Spleen (tissue), 7 donors: ENCODE measurements at regions not wholly inside any gene's neighbourhood (a gene's known extent, or its start where the extent isn't known, plus 50 kb on each side); places are given as distances from the start of the nearest gene placed in this dataset.

Experiments used
- POLR2AphosphoS5 ChIP-seq, 3 donors: sonication (generic); formaldehyde crosslinking; IDR thresholded peaks; one replicate each; pipeline ENCODE4 v1.5.1; 2017; ENCODE audit warnings: antibody characterized with exemption in 3 of 3
- TF ChIP-seq, protein P1 (sequence below), 11 experiments: fragments of 200-600 bp in 7 of 11; fragments of 450-650 bp in 4 of 11; sonication (generic) in 4 of 11; IDR thresholded peaks in 8 of 11; conservative IDR thresholded peaks in 3 of 11; 1 replicate in 7 of 11; 2 replicates in 4 of 11; pipeline versions ENCODE4 v1.4.0 to v1.8.0; 2016 to 2021; ENCODE audit warnings: antibody characterized with exemption in 11 of 11, inconsistent platforms in 4 of 11, mild to moderate bottlenecking in 1 of 11
- donor health status: DM: no; HTN: no; CAD: no; lungs with moderate emphysema.
- donor health status: DM: no; HTN: no; CAD: no.
- donor health status: DM: no; HTN: no; CAD: no.

DNA sequence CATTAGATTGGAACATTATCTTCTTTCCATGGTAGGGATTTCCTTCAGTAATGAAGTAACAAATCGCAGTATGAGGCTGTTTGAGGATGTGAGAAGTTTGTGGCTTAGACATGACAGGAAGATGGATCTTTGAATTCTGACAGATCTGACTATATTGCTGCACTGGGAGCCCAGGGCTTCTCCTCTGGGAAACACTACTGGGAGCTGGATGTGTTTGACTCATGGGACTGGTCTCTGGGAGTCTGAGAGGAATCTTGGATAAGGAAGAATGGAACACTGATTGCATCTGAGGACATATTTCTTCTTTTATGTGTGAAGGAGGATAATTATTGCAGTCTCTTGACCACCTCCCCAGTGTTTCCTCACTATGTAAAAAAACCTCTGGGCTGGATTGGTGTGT, 77.2 kb upstream of the ST6GAL2 start:
- TF ChIP-seq POLR2AphosphoS5 (IDR thresholded peaks at IDR 0.05), result no peak
- TF ChIP-seq, protein P1, sequence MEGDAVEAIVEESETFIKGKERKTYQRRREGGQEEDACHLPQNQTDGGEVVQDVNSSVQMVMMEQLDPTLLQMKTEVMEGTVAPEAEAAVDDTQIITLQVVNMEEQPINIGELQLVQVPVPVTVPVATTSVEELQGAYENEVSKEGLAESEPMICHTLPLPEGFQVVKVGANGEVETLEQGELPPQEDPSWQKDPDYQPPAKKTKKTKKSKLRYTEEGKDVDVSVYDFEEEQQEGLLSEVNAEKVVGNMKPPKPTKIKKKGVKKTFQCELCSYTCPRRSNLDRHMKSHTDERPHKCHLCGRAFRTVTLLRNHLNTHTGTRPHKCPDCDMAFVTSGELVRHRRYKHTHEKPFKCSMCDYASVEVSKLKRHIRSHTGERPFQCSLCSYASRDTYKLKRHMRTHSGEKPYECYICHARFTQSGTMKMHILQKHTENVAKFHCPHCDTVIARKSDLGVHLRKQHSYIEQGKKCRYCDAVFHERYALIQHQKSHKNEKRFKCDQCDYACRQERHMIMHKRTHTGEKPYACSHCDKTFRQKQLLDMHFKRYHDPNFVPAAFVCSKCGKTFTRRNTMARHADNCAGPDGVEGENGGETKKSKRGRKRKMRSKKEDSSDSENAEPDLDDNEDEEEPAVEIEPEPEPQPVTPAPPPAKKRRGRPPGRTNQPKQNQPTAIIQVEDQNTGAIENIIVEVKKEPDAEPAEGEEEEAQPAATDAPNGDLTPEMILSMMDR (IDR thresholded peaks at IDR 0.05 in 8 of 11, conservative IDR thresholded peaks at IDR 0.05 in 3 of 11), result no peak
